ENCODE measurements at regions not wholly inside any gene's neighbourhood (a gene's known extent, or its start where the extent isn't known, plus 50 kb on each side); places are given as distances from the start of the nearest gene placed in this dataset.
A peak's percentile ranks its signal among the peaks of the same experiment; 100 is the strongest.

GRCh38 chr11:127194521-127194920 lies 194.0 kb upstream of the KIRREL3 start:
- no peak for ATAC-seq (replicated peaks in 6 of 8)
- 11 to 100% (median 86%) methylated on average over 2 to 7 of the region's 7 CpGs for WGBS, 10 experiments
- Histone ChIP-seq H3K4me3 (no peak overlapping the region), H3K4me1 (replicated peaks in 1 of 2) (peaks cover 10 to 26% of the 10 kb centered on the region in 2 donors), H3K27ac (no peak overlapping the region)
- in situ Hi-C loops (cut with MboI; ENCODE audit: low pct_unique_long_range_greater_than_20kb in 2 of 9, low sequenced_read_pairs in 9 of 9, unreplicated experiment in 9 of 9), result no loop called here

DNA sequence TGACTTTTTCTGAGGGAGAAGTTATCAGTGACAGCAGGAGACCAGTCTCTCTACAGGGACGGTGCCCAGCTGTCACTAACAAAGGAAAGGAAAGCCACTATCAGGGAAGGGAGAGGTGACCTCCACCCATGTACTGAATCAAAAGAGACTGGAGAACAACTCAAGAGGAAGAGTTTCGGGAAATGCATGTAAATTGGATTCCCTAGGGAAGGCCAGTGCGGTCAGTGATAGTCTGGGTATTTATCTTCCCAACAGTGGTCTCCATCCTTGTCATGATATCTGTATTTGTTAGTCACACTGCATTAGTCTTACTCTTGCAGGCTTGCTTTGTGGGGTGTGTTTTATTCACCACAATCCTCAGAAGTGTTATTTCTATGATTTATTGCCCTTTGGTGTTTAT lies 193.4 kb upstream of the KIRREL3 start:
- peaks cover 10 to 26% of the 10 kb centered on the region in 2 donors for H3K4me1 ChIP-seq (replicated peaks in 1 of 2)
- peak in 2 of 8 experiments; percentile 53 to 57 for ATAC-seq (replicated peaks in 6 of 8)
- no peak overlapping the region for H3K27ac ChIP-seq
- no peak overlapping the region for H3K4me3 ChIP-seq
- WGBS, 10 experiments, result 31 to 80% (median 43%) methylated on average over 1 to 3 of the region's 3 CpGs; no CpG with 5 or more reads in 2 of the 10 experiments
- in situ Hi-C loops (cut with MboI; ENCODE audit: low pct_unique_long_range_greater_than_20kb in 2 of 9, low sequenced_read_pairs in 9 of 9, unreplicated experiment in 9 of 9), result no loop called here

DNA sequence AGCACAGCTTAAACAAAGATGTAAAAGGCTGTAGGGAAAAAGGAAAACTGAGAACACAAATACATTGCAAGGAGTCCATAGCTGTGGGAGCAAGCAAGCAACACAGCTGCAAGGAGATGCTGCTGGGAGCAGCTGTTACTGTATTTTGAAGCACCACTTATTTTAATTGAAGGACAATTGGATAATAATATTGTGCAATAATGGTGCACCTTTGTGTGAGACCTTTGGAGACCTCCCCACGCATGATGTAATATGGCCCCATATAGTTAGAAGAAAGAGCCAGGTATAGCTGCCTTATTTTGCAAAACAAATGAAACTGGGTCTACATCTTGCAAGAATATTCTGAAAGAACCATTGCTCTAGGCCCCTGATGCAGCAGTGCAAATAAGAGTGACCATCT lies 191.1 kb upstream of the KIRREL3 start:
- Histone ChIP-seq H3K4me1 (replicated peaks in 1 of 2) (peaks cover 10 to 26% of the 10 kb centered on the region in 2 donors), H3K27ac (no peak overlapping the region), H3K4me3 (no peak overlapping the region)
- in situ Hi-C loops (cut with MboI; ENCODE audit: low pct_unique_long_range_greater_than_20kb in 2 of 9, low sequenced_read_pairs in 9 of 9, unreplicated experiment in 9 of 9), result no loop called here
- 0 to 100% (median 57%) methylated on average over 1 of the region's 1 CpG; no CpG with 5 or more reads in 3 of the 10 experiments for WGBS, 10 experiments
- ATAC-seq (replicated peaks in 6 of 8), result no peak

DNA sequence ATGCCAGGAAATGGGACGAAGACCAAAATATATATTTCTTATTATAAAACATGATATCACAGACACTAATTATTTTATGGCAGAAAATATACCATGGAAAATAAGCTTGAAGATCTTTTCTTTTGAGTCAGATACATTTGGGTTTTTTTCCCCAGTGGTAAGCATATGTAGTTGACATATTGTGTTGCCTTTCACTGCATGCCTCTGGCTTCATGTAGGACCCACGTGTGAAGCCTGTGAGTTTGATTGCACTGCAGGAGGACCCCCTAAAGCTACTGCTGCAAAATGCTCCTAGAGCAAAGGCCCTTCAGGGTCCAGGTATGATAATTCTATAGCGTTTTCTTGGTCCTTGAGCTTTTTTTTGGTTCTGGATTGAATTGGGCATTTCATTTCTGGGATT lies 190.7 kb upstream of the KIRREL3 start:
- WGBS, 10 experiments, result 0 to 100% (median 64%) methylated on average over 1 to 3 of the region's 3 CpGs
- ATAC-seq (replicated peaks in 6 of 8), result no peak
- H3K27ac ChIP-seq, result no peak overlapping the region
- in situ Hi-C loops (cut with MboI; ENCODE audit: low pct_unique_long_range_greater_than_20kb in 2 of 9, low sequenced_read_pairs in 9 of 9, unreplicated experiment in 9 of 9), result no loop called here
- no peak overlapping the region for H3K4me3 ChIP-seq
- peaks cover 10 to 26% of the 10 kb centered on the region in 2 donors for H3K4me1 ChIP-seq (replicated peaks in 1 of 2)

DNA sequence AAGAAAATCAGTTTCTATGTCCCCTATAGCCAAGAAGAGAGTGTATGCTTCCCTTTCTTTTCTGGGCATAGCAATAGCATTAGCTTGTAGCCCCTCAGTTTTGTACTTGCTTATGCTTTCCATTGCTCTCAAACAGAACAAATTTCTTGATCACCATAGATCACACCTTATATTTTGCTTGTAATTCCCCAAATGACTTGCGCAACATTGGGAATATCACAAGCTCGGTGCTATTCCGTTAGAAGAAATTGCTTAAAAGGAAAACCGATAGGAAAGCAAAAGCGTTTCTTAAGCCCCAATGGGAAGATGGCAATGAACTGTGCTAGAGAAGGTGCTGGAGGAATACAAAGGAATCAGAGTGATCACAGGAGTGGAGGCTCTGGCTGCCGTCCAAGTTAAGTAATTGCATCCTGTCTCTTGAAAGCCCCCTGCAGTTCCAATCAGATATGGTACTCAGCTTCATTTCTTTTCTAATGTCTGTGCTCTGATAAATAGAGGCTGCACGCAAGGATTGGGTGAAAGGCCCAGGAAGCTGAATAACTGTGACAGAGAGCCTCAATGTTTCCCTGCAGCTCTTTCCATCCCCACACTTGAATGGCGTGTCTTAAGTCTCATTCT lies 182.1 kb upstream of the KIRREL3 start:
- Histone ChIP-seq H3K4me1 (replicated peaks in 1 of 2) (no peaks in the 10 kb centered on the region), H3K4me3 (no peak overlapping the region), H3K27ac (no peak overlapping the region)
- in situ Hi-C loops (cut with MboI; ENCODE audit: low pct_unique_long_range_greater_than_20kb in 2 of 9, low sequenced_read_pairs in 9 of 9, unreplicated experiment in 9 of 9), result no loop called here
- ATAC-seq (replicated peaks in 6 of 8), result no peak
- 28 to 100% (median 68%) methylated on average over 1 to 8 of the region's 8 CpGs for whole genome bisulfite sequencing, 10 experiments

- 60 to 100% (median 100%) methylated on average over 1 to 2 of the region's 2 CpGs; no CpG with 5 or more reads in 5 of the 10 experiments for WGBS, 10 experiments
- Histone ChIP-seq H3K4me3 (no peak overlapping the region), H3K4me1 (replicated peaks in 1 of 2) (no peaks in the 10 kb centered on the region), H3K27ac (no peak overlapping the region)
- in situ Hi-C loops (cut with MboI; ENCODE audit: low pct_unique_long_range_greater_than_20kb in 2 of 9, low sequenced_read_pairs in 9 of 9, unreplicated experiment in 9 of 9), result no loop called here
- no peak for ATAC-seq (replicated peaks in 6 of 8)
Measured at GRCh38 chr11:127157225-127157624, 156.7 kb upstream of the KIRREL3 start.

DNA sequence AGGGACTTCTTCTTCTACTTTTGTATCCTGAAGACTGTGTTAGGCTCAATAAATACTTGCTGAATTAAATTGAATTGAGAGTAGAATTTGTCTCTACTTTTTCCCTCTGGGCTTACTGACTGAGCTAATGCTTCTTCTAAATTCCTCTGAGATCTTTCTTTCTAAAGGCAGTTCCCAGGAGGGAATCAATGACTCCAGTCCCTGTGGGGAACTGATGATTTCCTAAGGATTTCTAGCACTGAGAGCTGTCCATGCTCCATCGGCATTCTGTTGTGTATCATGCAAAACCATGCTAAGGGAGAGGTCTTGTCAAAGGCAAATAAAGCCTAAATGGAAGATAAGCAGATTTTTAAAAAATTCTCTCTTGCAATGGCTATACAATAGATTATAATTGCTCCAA lies 148.8 kb upstream of the KIRREL3 start:
- ATAC-seq (replicated peaks in 6 of 8), result no peak
- Histone ChIP-seq H3K4me3 (no peak overlapping the region), H3K4me1 (replicated peaks in 1 of 2) (peaks cover 0 to 6% of the 10 kb centered on the region in 2 donors), H3K27ac (no peak overlapping the region)
- WGBS, 10 experiments, result 0 to 100% (median 43%) methylated on average over 1 of the region's 1 CpG; no CpG with 5 or more reads in 3 of the 10 experiments
- in situ Hi-C loops (cut with MboI; ENCODE audit: low pct_unique_long_range_greater_than_20kb in 2 of 9, low sequenced_read_pairs in 9 of 9, unreplicated experiment in 9 of 9), result no loop called here

GRCh38 chr11:127143251-127143650 lies 142.7 kb upstream of the KIRREL3 start:
- Histone ChIP-seq H3K27ac (no peak overlapping the region), H3K4me3 (no peak overlapping the region), H3K4me1 (replicated peaks in 1 of 2) (peaks cover 4 to 11% of the 10 kb centered on the region in 2 donors)
- no peak for ATAC-seq (replicated peaks in 6 of 8)
- 30 to 100% (median 93%) methylated on average over 1 to 6 of the region's 7 CpGs; no CpG with 5 or more reads in 3 of the 10 experiments for WGBS, 10 experiments
- in situ Hi-C loops (cut with MboI; ENCODE audit: low pct_unique_long_range_greater_than_20kb in 2 of 9, low sequenced_read_pairs in 9 of 9, unreplicated experiment in 9 of 9), result no loop called here

DNA sequence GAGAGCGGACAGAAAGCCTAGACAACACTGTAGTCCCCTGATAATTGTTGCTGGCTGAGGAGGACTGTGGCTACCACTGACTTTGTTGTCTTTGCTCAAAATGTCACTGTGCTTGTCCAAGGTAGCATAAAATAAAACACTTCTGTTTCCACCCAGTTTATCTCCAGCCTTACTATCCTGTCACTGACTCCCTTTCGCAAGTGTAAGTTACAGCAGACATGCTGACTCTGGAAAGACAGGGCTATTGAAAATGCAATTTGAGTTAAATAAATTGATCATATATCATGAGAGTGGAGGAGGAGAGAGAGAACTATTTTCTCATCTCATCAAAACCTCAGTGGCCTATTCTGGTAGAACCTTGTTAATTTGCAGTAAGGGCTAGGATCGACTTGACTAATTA lies 138.0 kb upstream of the KIRREL3 start:
- ATAC-seq (replicated peaks in 6 of 8), result peak in 2 of 8 experiments; percentile 24 to 70
- no peak overlapping the region for H3K27ac ChIP-seq
- no peak overlapping the region for H3K4me3 ChIP-seq
- WGBS, 10 experiments, result 0 to 93% (median 76%) methylated on average over 1 to 3 of the region's 3 CpGs; no CpG with 5 or more reads in 3 of the 10 experiments
- peaks cover 4 to 11% of the 10 kb centered on the region in 2 donors for H3K4me1 ChIP-seq (replicated peaks in 1 of 2)
- in situ Hi-C loops (cut with MboI; ENCODE audit: low pct_unique_long_range_greater_than_20kb in 2 of 9, low sequenced_read_pairs in 9 of 9, unreplicated experiment in 9 of 9), result no loop called here

- WGBS, 10 experiments, result 10 to 100% (median 80%) methylated on average over 1 to 14 of the region's 15 CpGs
- H3K4me1 ChIP-seq (replicated peaks in 1 of 2), result peaks cover 4 to 11% of the 10 kb centered on the region in 2 donors
- ATAC-seq (replicated peaks in 6 of 8), result no peak
- no peak overlapping the region for H3K4me3 ChIP-seq
- no peak overlapping the region for H3K27ac ChIP-seq
- in situ Hi-C loops (cut with MboI; ENCODE audit: low pct_unique_long_range_greater_than_20kb in 2 of 9, low sequenced_read_pairs in 9 of 9, unreplicated experiment in 9 of 9), result no loop called here
Measured at GRCh38 chr11:127137771-127138280, 137.3 kb upstream of the KIRREL3 start.

DNA sequence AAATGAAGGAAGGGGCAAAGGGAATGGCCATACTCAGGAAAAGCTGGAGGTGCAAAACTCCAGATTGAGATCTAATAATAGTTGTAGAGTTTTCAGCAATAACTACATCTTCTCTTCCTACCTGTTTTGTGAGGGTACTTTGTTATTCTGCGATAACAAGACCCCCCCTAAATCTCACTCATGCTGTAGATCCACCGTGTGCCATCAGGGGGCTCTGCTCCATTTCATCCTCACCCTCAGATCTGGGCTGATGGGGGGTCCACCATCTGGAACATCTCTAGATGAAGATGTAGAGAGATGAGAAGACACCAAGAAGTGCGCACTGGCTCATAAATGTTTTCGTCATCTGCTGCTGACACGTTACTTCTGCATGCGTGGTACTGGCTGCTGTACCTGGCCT lies 135.9 kb upstream of the KIRREL3 start:
- Histone ChIP-seq H3K27ac (no peak overlapping the region), H3K4me1 (replicated peaks in 1 of 2) (peaks cover 4 to 11% of the 10 kb centered on the region in 2 donors), H3K4me3 (no peak overlapping the region)
- in situ Hi-C loops (cut with MboI; ENCODE audit: low pct_unique_long_range_greater_than_20kb in 2 of 9, low sequenced_read_pairs in 9 of 9, unreplicated experiment in 9 of 9), result no loop called here
- 63 to 100% (median 95%) methylated on average over 1 to 6 of the region's 6 CpGs; no CpG with 5 or more reads in 4 of the 10 experiments for WGBS, 10 experiments
- ATAC-seq (replicated peaks in 6 of 8), result no peak

DNA sequence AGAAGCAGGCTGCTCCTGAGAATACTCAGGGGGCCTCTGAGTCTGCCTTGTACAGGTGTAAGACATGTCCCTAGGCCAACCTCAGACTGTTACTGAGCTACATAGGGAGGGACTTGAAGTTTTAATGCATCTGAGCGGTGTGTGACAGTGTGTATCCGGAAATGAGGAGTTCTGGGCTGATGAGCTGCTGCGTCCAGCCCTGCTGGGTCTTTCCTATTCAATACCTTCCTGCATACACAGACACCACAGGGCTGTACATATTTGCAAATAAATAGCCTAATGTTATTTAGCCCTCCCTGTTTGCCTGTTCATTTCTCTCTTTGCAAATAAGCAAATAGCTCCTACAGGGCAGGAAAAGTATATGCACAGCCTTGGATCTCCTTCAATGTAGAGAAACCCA lies 134.7 kb upstream of the KIRREL3 start:
- peaks cover 4 to 11% of the 10 kb centered on the region in 2 donors for H3K4me1 ChIP-seq (replicated peaks in 1 of 2)
- H3K4me3 ChIP-seq, result no peak overlapping the region
- in situ Hi-C loops (cut with MboI; ENCODE audit: low pct_unique_long_range_greater_than_20kb in 2 of 9, low sequenced_read_pairs in 9 of 9, unreplicated experiment in 9 of 9), result no loop called here
- H3K27ac ChIP-seq, result no peak overlapping the region
- ATAC-seq (replicated peaks in 6 of 8), result peak in 5 of 8 experiments; percentile 47 to 97 (median 63)
- 0 to 100% (median 67%) methylated on average over 1 to 3 of the region's 3 CpGs; no CpG with 5 or more reads in 4 of the 10 experiments for WGBS, 10 experiments

GRCh38 chr11:127133061-127133460 lies 132.5 kb upstream of the KIRREL3 start:
- ATAC-seq (replicated peaks in 6 of 8), result no peak
- Histone ChIP-seq H3K4me1 (replicated peaks in 1 of 2) (no peaks in the 10 kb centered on the region), H3K4me3 (no peak overlapping the region), H3K27ac (no peak overlapping the region)
- 20 to 100% (median 71%) methylated on average over 2 to 5 of the region's 6 CpGs; no CpG with 5 or more reads in 1 of the 10 experiments for WGBS, 10 experiments
- in situ Hi-C loops (cut with MboI; ENCODE audit: low pct_unique_long_range_greater_than_20kb in 2 of 9, low sequenced_read_pairs in 9 of 9, unreplicated experiment in 9 of 9), result no loop called here

DNA sequence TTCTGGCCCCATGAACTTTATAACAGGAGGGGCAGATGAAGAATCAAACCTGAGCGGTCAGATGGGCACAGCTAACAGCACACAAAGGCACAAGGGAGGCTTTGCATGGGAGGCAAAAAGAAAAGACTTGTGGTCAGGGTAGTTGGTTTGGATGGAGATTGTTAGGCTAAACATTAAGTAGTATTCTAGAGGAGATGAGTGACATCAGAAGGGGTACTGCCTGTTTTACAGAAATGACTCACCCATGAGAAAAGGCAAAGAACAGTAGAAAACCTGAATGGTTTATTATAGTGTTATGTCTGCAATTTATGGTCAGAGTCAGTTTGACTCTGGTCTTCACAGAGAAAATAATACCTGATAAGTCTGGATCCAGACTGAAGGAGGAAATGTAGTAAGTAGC lies 129.8 kb upstream of the KIRREL3 start:
- ATAC-seq (replicated peaks in 6 of 8), result no peak
- no peak overlapping the region for H3K27ac ChIP-seq
- in situ Hi-C loops (cut with MboI; ENCODE audit: low pct_unique_long_range_greater_than_20kb in 2 of 9, low sequenced_read_pairs in 9 of 9, unreplicated experiment in 9 of 9), result no loop called here
- WGBS, 10 experiments, result 63 to 100% (median 83%) methylated on average over 1 of the region's 1 CpG; no CpG with 5 or more reads in 5 of the 10 experiments
- H3K4me1 ChIP-seq (replicated peaks in 1 of 2), result no peaks in the 10 kb centered on the region
- no peak overlapping the region for H3K4me3 ChIP-seq
